Peyer's patch (tissue), 4 donors: ENCODE measurements at regions not wholly inside any gene's neighbourhood (a gene's known extent, or its start where the extent isn't known, plus 50 kb on each side); places are given as distances from the start of the nearest gene placed in this dataset.

ENCODE experiments used
- DNase-seq, 3 donors: peaks; one replicate each; pipeline ENCODE4 v3.0.0-alpha.2; 2017 to 2019
- H3K27ac ChIP-seq, 4 donors: fragments of 200-600 bp; sonication (generic); one replicate each; pipeline ENCODE4 v1.5.1; 2016 to 2019
- H3K27me3 ChIP-seq, 2 donors: fragments of 200-600 bp; sonication (generic); one replicate each; pipeline ENCODE4 v1.5.1; 2019
- H3K36me3 ChIP-seq, 3 donors: fragments of 200-600 bp; sonication (generic); one replicate each; pipeline ENCODE4 v1.5.1; 2016 to 2019
- H3K4me1 ChIP-seq, 4 donors: fragments of 200-600 bp; sonication (generic); one replicate each; pipeline ENCODE4 v1.5.1; 2016 to 2019
- H3K4me3 ChIP-seq, 4 donors: fragments of 200-600 bp; sonication (generic); 1 replicate in 3 of 4; 2 replicates in 1 of 4; pipeline ENCODE4 v1.5.1; 2016 to 2019; ENCODE audit warnings: mild to moderate bottlenecking in 1 of 4
- H3K9me3 ChIP-seq, 4 donors: fragments of 200-600 bp; sonication (generic); one replicate each; pipeline ENCODE4 v1.5.1; 2016 to 2019; ENCODE audit warnings: mild to moderate bottlenecking in 1 of 4
- POLR2A ChIP-seq, 2 donors: fragments of 450-650 bp; IDR thresholded peaks; one replicate each; pipeline ENCODE4 v1.5.1; 2017; ENCODE audit warnings: antibody characterized with exemption in 2 of 2, mild to moderate bottlenecking in 2 of 2, moderate library complexity in 2 of 2
- TF ChIP-seq, protein P1 (sequence below), 6 experiments: fragments of 450-650 bp in 4 of 6; fragments of 200-600 bp in 2 of 6; sonication (generic) in 1 of 6; IDR thresholded peaks; one replicate each; pipeline ENCODE4 v1.5.1; 2017 to 2019; ENCODE audit warnings: antibody characterized with exemption in 6 of 6, mild to moderate bottlenecking in 3 of 6, moderate library complexity in 1 of 6

GRCh38 chr4:187451776-187452175 lies 543.8 kb upstream of the ZFP42 start:
- no peaks in the 10 kb centered on the region for H3K4me1 ChIP-seq
- H3K27me3 ChIP-seq = no peaks in the 10 kb centered on the region
- H3K4me3 ChIP-seq = no peak overlapping the region
- no peaks in the 10 kb centered on the region for H3K9me3 ChIP-seq
- TF ChIP-seq POLR2A (IDR thresholded peaks at IDR 0.05) = no peak
- TF ChIP-seq, protein P1, sequence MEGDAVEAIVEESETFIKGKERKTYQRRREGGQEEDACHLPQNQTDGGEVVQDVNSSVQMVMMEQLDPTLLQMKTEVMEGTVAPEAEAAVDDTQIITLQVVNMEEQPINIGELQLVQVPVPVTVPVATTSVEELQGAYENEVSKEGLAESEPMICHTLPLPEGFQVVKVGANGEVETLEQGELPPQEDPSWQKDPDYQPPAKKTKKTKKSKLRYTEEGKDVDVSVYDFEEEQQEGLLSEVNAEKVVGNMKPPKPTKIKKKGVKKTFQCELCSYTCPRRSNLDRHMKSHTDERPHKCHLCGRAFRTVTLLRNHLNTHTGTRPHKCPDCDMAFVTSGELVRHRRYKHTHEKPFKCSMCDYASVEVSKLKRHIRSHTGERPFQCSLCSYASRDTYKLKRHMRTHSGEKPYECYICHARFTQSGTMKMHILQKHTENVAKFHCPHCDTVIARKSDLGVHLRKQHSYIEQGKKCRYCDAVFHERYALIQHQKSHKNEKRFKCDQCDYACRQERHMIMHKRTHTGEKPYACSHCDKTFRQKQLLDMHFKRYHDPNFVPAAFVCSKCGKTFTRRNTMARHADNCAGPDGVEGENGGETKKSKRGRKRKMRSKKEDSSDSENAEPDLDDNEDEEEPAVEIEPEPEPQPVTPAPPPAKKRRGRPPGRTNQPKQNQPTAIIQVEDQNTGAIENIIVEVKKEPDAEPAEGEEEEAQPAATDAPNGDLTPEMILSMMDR (IDR thresholded peaks at IDR 0.05) = no peak
- H3K36me3 ChIP-seq = no peaks in the 10 kb centered on the region
- no peak for DNase-seq
- no peak overlapping the region for H3K27ac ChIP-seq

DNA sequence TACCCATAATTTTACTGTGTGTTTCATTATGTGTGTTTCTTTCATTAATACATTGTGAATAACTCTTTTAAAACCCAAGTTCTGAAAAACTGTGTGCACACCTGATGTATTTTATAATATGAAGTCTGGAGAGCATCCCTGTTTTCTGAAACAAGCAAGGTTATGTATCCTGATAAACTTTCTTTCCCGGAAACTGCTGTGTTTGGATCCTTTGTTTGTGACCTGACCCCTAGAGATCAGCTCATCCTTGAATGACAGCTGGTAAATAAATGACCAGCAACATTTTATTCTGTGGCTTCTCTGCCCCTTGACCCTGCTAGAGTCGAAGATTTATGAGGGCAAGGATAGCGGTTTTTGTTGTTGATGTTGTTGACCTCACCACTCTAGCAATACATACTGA lies 535.6 kb upstream of the ZFP42 start:
- H3K36me3 ChIP-seq = no peaks in the 10 kb centered on the region
- no peaks in the 10 kb centered on the region for H3K9me3 ChIP-seq
- no peak for TF ChIP-seq POLR2A (IDR thresholded peaks at IDR 0.05)
- TF ChIP-seq, protein P1 (IDR thresholded peaks at IDR 0.05) = no peak
- no peak overlapping the region for H3K4me3 ChIP-seq
- DNase-seq = no peak
- no peaks in the 10 kb centered on the region for H3K27me3 ChIP-seq
- H3K27ac ChIP-seq = no peak overlapping the region
- no peaks in the 10 kb centered on the region for H3K4me1 ChIP-seq

- TF ChIP-seq, protein P1 (IDR thresholded peaks at IDR 0.05) = no peak
- no peak for TF ChIP-seq POLR2A (IDR thresholded peaks at IDR 0.05)
- H3K36me3 ChIP-seq = no peaks in the 10 kb centered on the region
- no peaks in the 10 kb centered on the region for H3K4me1 ChIP-seq
- no peak overlapping the region for H3K4me3 ChIP-seq
- no peaks in the 10 kb centered on the region for H3K9me3 ChIP-seq
- no peaks in the 10 kb centered on the region for H3K27me3 ChIP-seq
- no peak overlapping the region for H3K27ac ChIP-seq
- no peak for DNase-seq
Measured at GRCh38 chr4:187464573-187464972, 531.0 kb upstream of the ZFP42 start.

DNA sequence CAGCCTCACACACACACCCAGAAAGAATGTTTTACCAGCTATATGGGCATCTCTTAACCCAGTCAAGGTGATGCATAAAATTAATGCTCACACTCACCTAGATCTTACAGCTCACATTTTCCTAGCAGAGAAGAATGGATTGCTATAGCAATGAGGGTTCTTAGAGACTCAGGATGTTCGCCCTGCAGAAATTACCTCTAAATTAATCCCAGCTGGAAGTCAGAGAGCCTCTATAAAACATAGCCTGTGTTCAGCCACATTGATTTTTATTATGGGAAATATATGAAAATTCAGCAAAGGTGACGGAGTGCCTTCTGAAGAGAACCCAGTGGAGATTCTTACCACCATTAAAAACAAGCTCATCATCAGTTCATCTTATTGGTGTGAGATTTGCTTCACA lies 528.3 kb upstream of the ZFP42 start:
- H3K36me3 ChIP-seq = no peaks in the 10 kb centered on the region
- DNase-seq = no peak
- no peaks in the 10 kb centered on the region for H3K9me3 ChIP-seq
- H3K27me3 ChIP-seq = no peaks in the 10 kb centered on the region
- no peaks in the 10 kb centered on the region for H3K4me1 ChIP-seq
- no peak for TF ChIP-seq POLR2A (IDR thresholded peaks at IDR 0.05)
- TF ChIP-seq, protein P1 (IDR thresholded peaks at IDR 0.05) = no peak
- no peak overlapping the region for H3K27ac ChIP-seq
- no peak overlapping the region for H3K4me3 ChIP-seq

DNA sequence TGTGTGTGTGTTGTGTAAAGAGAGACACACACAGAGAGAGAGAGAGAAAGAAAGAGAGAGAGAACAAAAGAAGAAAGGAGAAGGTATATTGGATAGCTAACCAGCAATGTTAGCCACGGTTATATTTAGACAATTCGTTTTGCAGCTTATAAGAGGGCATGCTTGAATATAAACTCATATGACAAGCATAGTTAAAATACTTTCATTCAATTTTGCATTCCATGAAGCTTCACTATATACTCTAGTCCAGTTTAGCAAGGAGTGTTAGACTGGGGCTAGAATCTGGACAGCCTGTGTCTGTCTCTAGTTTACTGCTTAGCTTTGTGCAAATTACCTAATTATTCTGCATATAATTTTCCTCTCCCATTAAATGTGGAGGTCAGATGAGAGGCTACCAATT lies 525.9 kb upstream of the ZFP42 start:
- TF ChIP-seq, protein P1 (IDR thresholded peaks at IDR 0.05) = no peak
- no peak for TF ChIP-seq POLR2A (IDR thresholded peaks at IDR 0.05)
- no peaks in the 10 kb centered on the region for H3K4me1 ChIP-seq
- H3K36me3 ChIP-seq = no peaks in the 10 kb centered on the region
- no peaks in the 10 kb centered on the region for H3K9me3 ChIP-seq
- H3K4me3 ChIP-seq = no peak overlapping the region
- DNase-seq = no peak
- H3K27ac ChIP-seq = no peak overlapping the region
- H3K27me3 ChIP-seq = no peaks in the 10 kb centered on the region

DNA sequence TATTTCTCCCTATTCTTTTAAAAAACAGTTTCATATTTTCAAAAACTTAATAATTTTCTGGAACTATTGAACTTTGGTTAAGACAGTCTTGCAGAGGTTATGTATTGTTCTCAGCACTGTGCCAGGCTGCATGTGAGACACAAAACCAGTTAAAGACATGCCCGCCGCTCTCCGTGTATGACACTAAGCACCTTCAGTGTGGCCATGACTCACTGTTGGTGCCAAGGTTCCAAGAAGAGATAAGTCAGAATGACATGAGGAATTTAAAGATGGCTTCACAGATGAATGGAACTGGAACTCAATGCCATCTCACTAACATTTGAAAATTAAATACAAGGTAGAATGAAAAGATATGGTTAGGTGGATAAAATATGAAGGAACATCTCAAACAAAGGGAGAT lies 525.5 kb upstream of the ZFP42 start:
- no peaks in the 10 kb centered on the region for H3K27me3 ChIP-seq
- TF ChIP-seq, protein P1 (IDR thresholded peaks at IDR 0.05) = no peak
- TF ChIP-seq POLR2A (IDR thresholded peaks at IDR 0.05) = no peak
- no peaks in the 10 kb centered on the region for H3K36me3 ChIP-seq
- H3K4me1 ChIP-seq = no peaks in the 10 kb centered on the region
- H3K27ac ChIP-seq = no peak overlapping the region
- H3K4me3 ChIP-seq = no peak overlapping the region
- DNase-seq = no peak
- H3K9me3 ChIP-seq = no peaks in the 10 kb centered on the region
